IMR-90 (cell line): ENCODE measurements at regions not wholly inside any gene's neighbourhood (a gene's known extent, or its start where the extent isn't known, plus 50 kb on each side); places are given as distances from the start of the nearest gene placed in this dataset.

Experiments used
- ATAC-seq: fragments of 200-7000 bp; cut with Tn5 transposase; 2 replicates; pipeline ENCODE4 v1.9.1; 2020; ENCODE audit warnings: low read depth, mild to moderate bottlenecking, moderate library complexity
- BruUV-seq: library from RNA; stranded (reverse); fragments of 400-500 nt; replicated peaks from 2 replicates; lab custom pipeline; 2021; lab: Mats Ljungman, UMichigan
- CTCF ChIA-PET: fragments of 300-600 bp; formaldehyde crosslinking; extraction: SDS; loops from one replicate; lab custom pipeline; 2021; ENCODE audit warnings: antibody characterized with exemption; lab: Yijun Ruan, JAX
- POLR2A ChIA-PET: fragments of 300-600 bp; sonication (Branson Sonifier 250); formaldehyde crosslinking; loops from one replicate; lab custom pipeline; 2022; ENCODE audit warnings: antibody characterized with exemption; ENCODE audit not compliant: unreplicated experiment; lab: Charles Lee
- DNase-seq: peaks from one replicate; pipeline ENCODE4 v3.0.0; 2013
- H2AFZ ChIP-seq: replicated peaks from 2 replicates; pipeline ENCODE3; 2013; ENCODE audit warnings: low read length, mild to moderate bottlenecking; ENCODE audit not compliant: poor library complexity
- H2AK5ac ChIP-seq: 2 replicates; pipeline ENCODE4 v1.6.1; 2013; ENCODE audit warnings: low read depth, low read length, inconsistent platforms
- H2AK9ac ChIP-seq: replicated peaks from 2 replicates; pipeline ENCODE3; 2013; ENCODE audit warnings: mild to moderate bottlenecking, low read depth, low read length, moderate library complexity; ENCODE audit not compliant: poor library complexity
- H2BK120ac ChIP-seq: 2 replicates; pipeline ENCODE4 v1.6.1; 2013; ENCODE audit warnings: low read depth, low read length, inconsistent platforms
- H2BK15ac ChIP-seq: 3 replicates; pipeline ENCODE4 v1.6.1; 2013; ENCODE audit warnings: low read depth, low read length, inconsistent platforms
- H2BK20ac ChIP-seq: 2 replicates; pipeline ENCODE4 v1.6.1; 2013; ENCODE audit warnings: low read depth, mild to moderate bottlenecking, inconsistent platforms, low read length, moderate library complexity
- H2BK5ac ChIP-seq: 2 replicates; pipeline ENCODE4 v1.6.1; 2013; ENCODE audit warnings: mild to moderate bottlenecking, low read depth, low read length, inconsistent platforms; ENCODE audit not compliant: poor library complexity, severe bottlenecking
- H3K14ac ChIP-seq: replicated peaks from 2 replicates; pipeline ENCODE4 v1.6.1; 2013; ENCODE audit warnings: low read depth, low read length, inconsistent platforms
- H3K18ac ChIP-seq: 2 replicates; pipeline ENCODE4 v1.6.1; 2013; ENCODE audit warnings: low read depth, low read length, control low read depth
- H3K23ac ChIP-seq: 2 replicates; pipeline ENCODE4 v1.6.1; 2013; ENCODE audit warnings: low read depth, low read length, inconsistent platforms
- H3K27ac ChIP-seq: 2 replicates; pipeline ENCODE4 v1.5.1; 2013; ENCODE audit warnings: mild to moderate bottlenecking, control low read depth, low read length; ENCODE audit not compliant: insufficient read depth
- H3K27me3 ChIP-seq: 2 replicates; pipeline ENCODE4 v1.6.1; 2013; ENCODE audit warnings: low read length; ENCODE audit not compliant: control insufficient read depth, insufficient read depth
- H3K36me3 ChIP-seq: 2 replicates; pipeline ENCODE4 v1.6.1; 2013; ENCODE audit warnings: low read length, mixed read lengths; ENCODE audit not compliant: control insufficient read depth, insufficient read depth
- H3K4ac ChIP-seq: 2 replicates; pipeline ENCODE4 v1.6.1; 2013; ENCODE audit warnings: low read depth, low read length, inconsistent platforms
- H3K4me1 ChIP-seq: 2 replicates; pipeline ENCODE4 v1.6.1; 2013; ENCODE audit warnings: low read length, mixed read lengths; ENCODE audit not compliant: control insufficient read depth, insufficient read depth
- H3K4me2 ChIP-seq: 2 replicates; pipeline ENCODE4 v1.6.1; 2013; ENCODE audit warnings: low read depth, mild to moderate bottlenecking, control low read depth, low read length, moderate library complexity
- H3K4me3 ChIP-seq: 2 replicates; pipeline ENCODE4 v1.5.1; 2013; ENCODE audit warnings: low read depth, mild to moderate bottlenecking, control low read depth, low read length, moderate library complexity; ENCODE audit not compliant: insufficient read depth
- H3K56ac ChIP-seq: 2 replicates; pipeline ENCODE4 v1.6.1; 2013; ENCODE audit warnings: low read length, inconsistent platforms; ENCODE audit not compliant: insufficient read depth; ENCODE audit errors: extremely low read depth
- H3K79me1 ChIP-seq, 2 experiments: 2 replicates each; pipeline ENCODE4 v1.6.1; 2013; ENCODE audit warnings: low read length in 2 of 2, inconsistent platforms in 1 of 2, low read depth in 1 of 2
- H3K9ac ChIP-seq: 2 replicates; pipeline ENCODE4 v1.6.1; 2013; ENCODE audit warnings: low read depth, low read length, control low read depth
- H3K9me1 ChIP-seq: 2 replicates; pipeline ENCODE4 v1.6.1; 2013; ENCODE audit warnings: low read length, inconsistent platforms; ENCODE audit not compliant: insufficient read depth
- H3K9me3 ChIP-seq: 2 replicates; pipeline ENCODE4 v1.6.1; 2013; ENCODE audit warnings: low read length; ENCODE audit not compliant: control insufficient read depth, insufficient read depth
- H4K20me1 ChIP-seq: 2 replicates; pipeline ENCODE4 v1.6.1; 2013; ENCODE audit warnings: low read length, inconsistent platforms; ENCODE audit not compliant: insufficient read depth
- H4K5ac ChIP-seq: 2 replicates; pipeline ENCODE4 v1.6.1; 2013; ENCODE audit warnings: mild to moderate bottlenecking, low read depth, low read length, control low read depth
- H4K8ac ChIP-seq, 2 experiments: 2 replicates each; pipeline ENCODE4 v1.6.1; 2013; ENCODE audit warnings: low read depth in 2 of 2, low read length in 2 of 2, control low read depth in 1 of 2, inconsistent platforms in 1 of 2
- H4K91ac ChIP-seq: 2 replicates; pipeline ENCODE4 v1.6.1; 2013; ENCODE audit warnings: low read depth, low read length, inconsistent platforms; ENCODE audit not compliant: insufficient read depth
- CEBPB ChIP-seq: IDR thresholded peaks from 2 replicates; pipeline ENCODE4 v1.6.1; 2012; ENCODE audit warnings: low read depth, low read length, improper control_type of control experiment
- MAZ ChIP-seq: IDR thresholded peaks from 2 replicates; pipeline ENCODE4 v1.6.1; 2012; ENCODE audit warnings: low read depth, mild to moderate bottlenecking, low read length, improper control_type of control experiment, moderate library complexity, borderline replicate concordance
- NFE2L2 ChIP-seq: fragments of 150-350 bp; IDR thresholded peaks from 2 replicates; pipeline ENCODE4 v1.6.1; 2016; ENCODE audit warnings: low read depth, mild to moderate bottlenecking, low read length
- POLR2A ChIP-seq: IDR thresholded peaks from 2 replicates; pipeline ENCODE4 v1.6.1; 2012; ENCODE audit warnings: mild to moderate bottlenecking, low read depth, low read length
- WGBS, 2 experiments: methylation state at CpG; one replicate each; pipeline versions ENCODE4 v1.1.5 to v1.1.7; 2013; ENCODE audit warnings: missing lambda C conversion rate in 2 of 2; ENCODE audit not compliant: insufficient read length in 1 of 2; ENCODE audit errors: extremely low coverage in 2 of 2; 5-methylcytosine and 5-hydroxymethylcytosine counted together
- dilution Hi-C: fragments of 300-500 bp; cut with HindIII; formaldehyde crosslinking; loops from one replicate; pipeline ENCODE4 v1.14.3; 2018; ENCODE audit warnings: low sequenced_read_pairs; ENCODE audit not compliant: unreplicated experiment
- in situ Hi-C: fragments of 300-500 bp; cut with MboI; formaldehyde crosslinking; loops from 3 replicates; pipeline ENCODE4 v1.14.3; 2019; ENCODE audit warnings: low sequenced_read_pairs, inconsistent platforms, mixed read lengths
- intact Hi-C: fragments of 100-400 bp; cut with micrococcal nuclease; formaldehyde crosslinking; loops from 2 replicates; pipeline ENCODE4 v1.10.0; 2022

DNA sequence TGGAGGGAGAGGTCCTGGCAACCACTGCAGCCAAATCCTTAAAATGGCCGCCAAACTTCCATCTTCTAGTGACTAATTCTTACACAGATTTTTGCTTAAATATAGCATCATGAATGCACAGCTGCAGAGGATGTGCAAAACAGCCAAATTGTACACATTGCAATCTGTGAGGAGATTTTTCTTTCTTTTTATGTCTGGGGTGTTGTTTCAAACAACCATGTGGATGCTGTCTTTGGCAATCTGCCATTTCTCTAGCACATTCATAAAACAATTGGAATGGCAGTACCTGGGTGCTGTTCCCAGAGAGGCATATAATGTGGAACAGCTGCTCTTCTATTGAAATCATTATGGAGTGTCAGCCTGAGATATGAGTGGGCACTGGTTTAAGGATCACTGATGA lies 1082.9 kb upstream of the SEMA6A start:
- H4K91ac ChIP-seq: no peak overlapping the region
- H2BK5ac ChIP-seq: no peak overlapping the region
- no peaks in the 10 kb centered on the region for H3K9me1 ChIP-seq
- intact Hi-C loops: no loop called here
- H3K4me2 ChIP-seq: no peak overlapping the region
- ChIA-PET CTCF (no interaction called here), POLR2A (no interaction called here)
- no peak overlapping the region for H3K4ac ChIP-seq
- H2AK9ac ChIP-seq: no peak overlapping the region
- no CpG with 5 or more reads among the region's 1 CpG for WGBS, 2 experiments
- H3K27me3 ChIP-seq: no peaks in the 10 kb centered on the region
- BruUV-seq: no TSS peak
- H2BK20ac ChIP-seq: no peak overlapping the region
- no peak overlapping the region for H4K8ac ChIP-seq
- no peak overlapping the region for H3K18ac ChIP-seq
- no peak overlapping the region for H4K5ac ChIP-seq
- H4K20me1 ChIP-seq: no peaks in the 10 kb centered on the region
- no peaks in the 10 kb centered on the region for H3K79me1 ChIP-seq
- no peak overlapping the region for H3K9ac ChIP-seq
- H2AFZ ChIP-seq: no peak overlapping the region
- ATAC-seq (no peak), DNase-seq (no peak)
- H3K23ac ChIP-seq: no peak overlapping the region
- no peak overlapping the region for H3K14ac ChIP-seq
- no peak for TF ChIP-seq NFE2L2
- TF ChIP-seq MAZ: no peak
- no peak for TF ChIP-seq CEBPB
- TF ChIP-seq POLR2A: no peak
- dilution Hi-C loops: no loop called here
- no peak overlapping the region for H3K4me3 ChIP-seq
- H3K36me3 ChIP-seq: no peaks in the 10 kb centered on the region
- H2AK5ac ChIP-seq: no peak overlapping the region
- no peaks in the 10 kb centered on the region for H3K4me1 ChIP-seq
- in situ Hi-C loops: no loop called here
- H2BK15ac ChIP-seq: no peak overlapping the region
- no peak overlapping the region for H2BK120ac ChIP-seq
- H3K56ac ChIP-seq: no peak overlapping the region
- no peaks in the 10 kb centered on the region for H3K9me3 ChIP-seq
- no peak overlapping the region for H3K27ac ChIP-seq
